Panc1 (cell line): ENCODE measurements at regions not wholly inside any gene's neighbourhood (a gene's known extent, or its start where the extent isn't known, plus 50 kb on each side); places are given as distances from the start of the nearest gene placed in this dataset.

Experiments used
- ATAC-seq: fragments of 200-7000 bp; cut with Tn5 transposase; 2 replicates; pipeline ENCODE4 v1.9.1; 2020; ENCODE audit warnings: mild to moderate bottlenecking, moderate library complexity
- BruUV-seq: library from RNA; stranded (reverse); fragments of 400-500 nt; replicated peaks from 2 replicates; lab custom pipeline; 2021; lab: Mats Ljungman, UMichigan
- CTCF ChIA-PET: fragments of 300-600 bp; sonication (Branson Sonifier 250); formaldehyde crosslinking; loops from one replicate; lab custom pipeline; 2022; ENCODE audit warnings: antibody characterized with exemption; lab: Charles Lee
- POLR2A ChIA-PET: fragments of 300-600 bp; sonication (Branson Sonifier 250); formaldehyde crosslinking; loops from one replicate; lab custom pipeline; 2022; ENCODE audit warnings: antibody characterized with exemption; lab: Charles Lee
- DNase-seq: peaks from one replicate; pipeline ENCODE4 v3.0.0-alpha.2; 2010; ENCODE audit warnings: low read depth, low spot score
- H3K27ac ChIP-seq: 2 replicates; pipeline ENCODE4 v1.5.1; 2011; ENCODE audit warnings: mild to moderate bottlenecking, low read length, inconsistent platforms
- H3K27me3 ChIP-seq: fragments of 200-500 bp; sonication (Bioruptor generic); 2 replicates; pipeline ENCODE4 v1.6.0; 2014; ENCODE audit warnings: low read length, inconsistent platforms; ENCODE audit not compliant: control insufficient read depth, insufficient read depth
- H3K36me3 ChIP-seq: fragments of 200-500 bp; sonication (Bioruptor generic); 2 replicates; pipeline ENCODE4 v1.5.1; 2014; ENCODE audit warnings: inconsistent platforms, mild to moderate bottlenecking, low read length, moderate library complexity; ENCODE audit not compliant: control insufficient read depth, insufficient read depth
- H3K4me1 ChIP-seq: 2 replicates; pipeline ENCODE4 v1.5.1; 2011; ENCODE audit warnings: inconsistent platforms, mild to moderate bottlenecking, low read length, moderate library complexity; ENCODE audit not compliant: control insufficient read depth, insufficient read depth
- H3K4me3 ChIP-seq, 2 experiments: 2 replicates each; pipeline ENCODE4 v1.5.1; 2011 to 2012; ENCODE audit warnings: low read depth in 2 of 2, low read length in 2 of 2, mild to moderate bottlenecking in 2 of 2, inconsistent platforms in 1 of 2, moderate library complexity in 1 of 2
- H3K9me3 ChIP-seq: fragments of 200-500 bp; sonication (Bioruptor generic); 2 replicates; pipeline ENCODE4 v1.5.1; 2014; ENCODE audit warnings: low read depth, mild to moderate bottlenecking, inconsistent platforms, low read length, moderate library complexity; ENCODE audit not compliant: control insufficient read depth, insufficient read depth
- POLR2AphosphoS5 ChIP-seq: IDR thresholded peaks from 2 replicates; pipeline ENCODE4 v1.6.1; 2012; ENCODE audit warnings: mild to moderate bottlenecking, low read depth, low read length, moderate library complexity
- SIN3A ChIP-seq: IDR thresholded peaks from 2 replicates; pipeline ENCODE4 v1.6.1; 2012; ENCODE audit warnings: low read depth, mild to moderate bottlenecking, low read length, moderate library complexity, borderline replicate concordance; ENCODE audit not compliant: insufficient read depth
- TCF7L2 ChIP-seq: IDR thresholded peaks from 2 replicates; pipeline ENCODE4 v1.6.1; 2011; ENCODE audit warnings: mild to moderate bottlenecking, low read depth, low read length, inconsistent platforms
- in situ Hi-C: cut with HindIII; loops from 2 replicates; pipeline ENCODE4 v1.10.0; 2016; ENCODE audit warnings: low sequenced_read_pairs, low pct_unique_long_range_greater_than_20kb
- intact Hi-C: fragments of 100-400 bp; cut with micrococcal nuclease; formaldehyde crosslinking; loops from one replicate; pipeline ENCODE4 v1.10.0; 2022; ENCODE audit not compliant: unreplicated experiment
- TF ChIP-seq, protein P1 (sequence below): fragments of 450-650 bp; IDR thresholded peaks from 2 replicates; pipeline ENCODE4 v1.5.1; 2017; ENCODE audit warnings: mild to moderate bottlenecking
- TF ChIP-seq, protein P2 (sequence below), 2 experiments: IDR thresholded peaks; 2 replicates each; pipeline ENCODE4 v1.6.1; 2011 to 2012; ENCODE audit warnings: low read depth in 2 of 2, control low read depth in 1 of 2, low read length in 1 of 2, mild to moderate bottlenecking in 1 of 2, moderate library complexity in 1 of 2; ENCODE audit not compliant: insufficient read depth in 1 of 2

DNA sequence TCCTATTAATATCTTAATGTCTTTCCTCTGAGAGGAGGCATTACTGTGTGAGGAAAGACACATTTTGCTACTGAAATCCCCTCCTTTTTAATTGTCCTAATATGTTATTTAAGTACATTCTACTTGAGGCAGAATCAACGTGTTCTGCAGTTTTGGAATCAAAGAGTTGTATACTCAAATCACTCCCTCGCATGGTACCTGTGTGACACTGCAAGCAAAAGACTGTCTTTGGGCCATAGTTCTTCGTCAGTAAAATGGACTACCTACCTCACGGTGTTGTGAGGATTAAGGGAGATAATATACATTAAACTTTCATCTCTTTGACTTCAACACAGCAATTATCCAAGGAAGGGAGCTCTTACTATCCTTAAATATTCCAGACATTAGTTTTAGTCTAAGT lies 61.5 kb downstream of the TIGD2 start:
- CTCF ChIA-PET = no interaction called here
- H3K4me1 ChIP-seq = no peaks in the 10 kb centered on the region
- H3K27me3 ChIP-seq = no peaks in the 10 kb centered on the region
- BruUV-seq = no TSS peak
- POLR2A ChIA-PET = no interaction called here
- in situ Hi-C loops (no loop called here), intact Hi-C loops (no loop called here)
- no peak overlapping the region for H3K27ac ChIP-seq
- H3K36me3 ChIP-seq = no peaks in the 10 kb centered on the region
- H3K9me3 ChIP-seq = no peaks in the 10 kb centered on the region
- no peak overlapping the region for H3K4me3 ChIP-seq
- DNase-seq = no peak
- TF ChIP-seq POLR2AphosphoS5 = no peak
- no peak for ATAC-seq

DNA sequence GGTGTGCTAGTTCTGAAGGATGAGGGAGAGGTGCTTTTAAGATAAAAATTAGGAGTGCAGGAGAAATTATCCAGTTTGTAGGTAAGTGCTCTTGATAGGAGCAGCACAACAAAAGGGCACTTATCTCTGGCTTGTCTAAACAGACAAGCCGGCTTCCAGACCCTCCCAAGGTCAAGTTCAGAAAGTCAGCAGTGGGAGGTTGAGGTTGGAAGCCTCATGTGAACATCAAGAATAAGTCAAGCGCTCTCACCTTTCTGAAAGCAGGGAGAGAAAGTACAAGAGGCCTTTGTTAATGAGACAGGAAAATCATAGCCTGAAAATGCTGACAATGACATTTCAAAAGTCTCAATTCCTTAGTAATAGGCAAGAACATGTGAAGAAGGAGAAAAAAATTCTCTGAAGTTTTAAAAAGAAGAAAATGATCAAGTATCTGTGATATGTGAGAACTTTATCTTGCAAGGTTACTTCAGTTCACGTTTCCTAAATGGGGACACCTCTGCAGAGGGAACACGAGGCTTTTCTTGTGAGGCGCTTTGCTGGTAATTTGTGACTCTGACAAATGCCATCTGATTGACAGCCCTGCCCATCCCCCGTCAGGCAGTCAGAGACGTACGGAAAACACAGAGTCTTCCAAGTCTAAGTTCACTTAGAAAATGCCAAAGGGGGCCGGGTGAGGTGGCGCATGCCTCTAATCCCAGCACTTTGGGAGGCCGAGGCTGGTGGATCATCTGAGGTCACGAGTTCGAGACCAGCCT lies 62.2 kb downstream of the TIGD2 start:
- ATAC-seq (no peak), DNase-seq (no peak)
- Histone ChIP-seq H3K4me3 (no peak overlapping the region), H3K9me3 (no peaks in the 10 kb centered on the region), H3K27me3 (no peaks in the 10 kb centered on the region), H3K36me3 (no peaks in the 10 kb centered on the region), H3K27ac (no peak overlapping the region), H3K4me1 (no peaks in the 10 kb centered on the region)
- in situ Hi-C loops = no loop called here
- CTCF ChIA-PET = no interaction called here
- BruUV-seq = no TSS peak
- POLR2A ChIA-PET = no interaction called here
- intact Hi-C loops = no loop called here
- TF ChIP-seq SIN3A (no peak), TCF7L2 (no peak)

DNA sequence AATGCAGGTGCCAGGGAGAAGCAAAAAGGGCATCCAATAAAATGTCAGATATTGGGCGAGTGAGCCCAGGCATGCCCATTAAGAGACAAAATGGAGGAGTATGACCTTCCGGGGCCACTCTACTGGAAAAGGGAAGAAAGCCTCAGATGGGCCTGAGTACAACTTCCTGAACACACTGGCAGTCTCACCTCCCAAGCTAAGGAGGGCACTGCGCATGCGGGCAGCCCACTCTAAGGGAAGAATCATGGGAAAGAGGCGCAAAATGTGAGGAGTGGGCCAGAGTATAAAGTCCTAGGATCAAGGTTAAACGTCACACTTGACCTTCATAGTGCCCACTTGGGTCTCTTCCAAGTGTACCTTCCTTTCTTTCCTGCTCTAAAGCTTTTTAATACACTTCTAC lies 63.5 kb downstream of the TIGD2 start:
- in situ Hi-C loops (no loop called here), intact Hi-C loops (no loop called here)
- Histone ChIP-seq H3K27me3 (no peaks in the 10 kb centered on the region), H3K4me3 (no peak overlapping the region), H3K9me3 (no peaks in the 10 kb centered on the region), H3K27ac (no peak overlapping the region), H3K36me3 (no peaks in the 10 kb centered on the region), H3K4me1 (no peaks in the 10 kb centered on the region)
- TF ChIP-seq SIN3A = no peak
- no peak for TF ChIP-seq TCF7L2
- TF ChIP-seq, protein P1, sequence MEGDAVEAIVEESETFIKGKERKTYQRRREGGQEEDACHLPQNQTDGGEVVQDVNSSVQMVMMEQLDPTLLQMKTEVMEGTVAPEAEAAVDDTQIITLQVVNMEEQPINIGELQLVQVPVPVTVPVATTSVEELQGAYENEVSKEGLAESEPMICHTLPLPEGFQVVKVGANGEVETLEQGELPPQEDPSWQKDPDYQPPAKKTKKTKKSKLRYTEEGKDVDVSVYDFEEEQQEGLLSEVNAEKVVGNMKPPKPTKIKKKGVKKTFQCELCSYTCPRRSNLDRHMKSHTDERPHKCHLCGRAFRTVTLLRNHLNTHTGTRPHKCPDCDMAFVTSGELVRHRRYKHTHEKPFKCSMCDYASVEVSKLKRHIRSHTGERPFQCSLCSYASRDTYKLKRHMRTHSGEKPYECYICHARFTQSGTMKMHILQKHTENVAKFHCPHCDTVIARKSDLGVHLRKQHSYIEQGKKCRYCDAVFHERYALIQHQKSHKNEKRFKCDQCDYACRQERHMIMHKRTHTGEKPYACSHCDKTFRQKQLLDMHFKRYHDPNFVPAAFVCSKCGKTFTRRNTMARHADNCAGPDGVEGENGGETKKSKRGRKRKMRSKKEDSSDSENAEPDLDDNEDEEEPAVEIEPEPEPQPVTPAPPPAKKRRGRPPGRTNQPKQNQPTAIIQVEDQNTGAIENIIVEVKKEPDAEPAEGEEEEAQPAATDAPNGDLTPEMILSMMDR = no peak
- TF ChIP-seq, protein P2, sequence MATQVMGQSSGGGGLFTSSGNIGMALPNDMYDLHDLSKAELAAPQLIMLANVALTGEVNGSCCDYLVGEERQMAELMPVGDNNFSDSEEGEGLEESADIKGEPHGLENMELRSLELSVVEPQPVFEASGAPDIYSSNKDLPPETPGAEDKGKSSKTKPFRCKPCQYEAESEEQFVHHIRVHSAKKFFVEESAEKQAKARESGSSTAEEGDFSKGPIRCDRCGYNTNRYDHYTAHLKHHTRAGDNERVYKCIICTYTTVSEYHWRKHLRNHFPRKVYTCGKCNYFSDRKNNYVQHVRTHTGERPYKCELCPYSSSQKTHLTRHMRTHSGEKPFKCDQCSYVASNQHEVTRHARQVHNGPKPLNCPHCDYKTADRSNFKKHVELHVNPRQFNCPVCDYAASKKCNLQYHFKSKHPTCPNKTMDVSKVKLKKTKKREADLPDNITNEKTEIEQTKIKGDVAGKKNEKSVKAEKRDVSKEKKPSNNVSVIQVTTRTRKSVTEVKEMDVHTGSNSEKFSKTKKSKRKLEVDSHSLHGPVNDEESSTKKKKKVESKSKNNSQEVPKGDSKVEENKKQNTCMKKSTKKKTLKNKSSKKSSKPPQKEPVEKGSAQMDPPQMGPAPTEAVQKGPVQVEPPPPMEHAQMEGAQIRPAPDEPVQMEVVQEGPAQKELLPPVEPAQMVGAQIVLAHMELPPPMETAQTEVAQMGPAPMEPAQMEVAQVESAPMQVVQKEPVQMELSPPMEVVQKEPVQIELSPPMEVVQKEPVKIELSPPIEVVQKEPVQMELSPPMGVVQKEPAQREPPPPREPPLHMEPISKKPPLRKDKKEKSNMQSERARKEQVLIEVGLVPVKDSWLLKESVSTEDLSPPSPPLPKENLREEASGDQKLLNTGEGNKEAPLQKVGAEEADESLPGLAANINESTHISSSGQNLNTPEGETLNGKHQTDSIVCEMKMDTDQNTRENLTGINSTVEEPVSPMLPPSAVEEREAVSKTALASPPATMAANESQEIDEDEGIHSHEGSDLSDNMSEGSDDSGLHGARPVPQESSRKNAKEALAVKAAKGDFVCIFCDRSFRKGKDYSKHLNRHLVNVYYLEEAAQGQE (IDR thresholded peaks at IDR 0.05; ENCODE audit: insufficient read depth in 1 of 2, low read depth in 2 of 2, low read length in 1 of 2) = no peak
- no TSS peak for BruUV-seq
- no peak for ATAC-seq
- no peak for DNase-seq
- POLR2A ChIA-PET = no interaction called here
- CTCF ChIA-PET = no interaction called here
